H1 (cell line): ENCODE measurements at regions not wholly inside any gene's neighbourhood (a gene's known extent, or its start where the extent isn't known, plus 50 kb on each side); places are given as distances from the start of the nearest gene placed in this dataset.

Source experiments
- CTCF ChIA-PET: fragments of 300-600 bp; sonication (Branson Sonifier 250); formaldehyde crosslinking; loops from one replicate; lab custom pipeline; 2021; ENCODE audit not compliant: partially characterized antibody; lab: Charles Lee
- POLR2A ChIA-PET: fragments of 300-600 bp; sonication (Branson Sonifier 250); formaldehyde crosslinking; loops from one replicate; lab custom pipeline; 2021; ENCODE audit warnings: inconsistent platforms; ENCODE audit not compliant: partially characterized antibody; lab: Charles Lee
- DNase-seq, 2 experiments: peaks; one replicate each; pipeline versions ENCODE4 v3.0.0 to v3.0.0-alpha.2; 2010 to 2022; ENCODE audit warnings: low spot score in 2 of 2, low read depth in 1 of 2, mixed read lengths in 1 of 2
- FAIRE-seq: peaks from 2 replicates; lab custom pipeline; 2011; peaks lifted over from hg19 to GRCh38; lab: Jason Lieb, UNC
- H2AFZ ChIP-seq: 2 replicates; pipeline ENCODE4 v1.8.1; 2012; ENCODE audit warnings: low read length, inconsistent platforms
- H2AK5ac ChIP-seq: 2 replicates; pipeline ENCODE4 v1.6.1; 2013; ENCODE audit warnings: low read depth, low read length
- H2BK120ac ChIP-seq: replicated peaks from 2 replicates; pipeline ENCODE3; 2013; ENCODE audit warnings: low read depth, low read length, inconsistent platforms
- H2BK12ac ChIP-seq: 2 replicates; pipeline ENCODE4 v1.6.1; 2013; ENCODE audit warnings: low read depth, low read length
- H2BK15ac ChIP-seq: 2 replicates; pipeline ENCODE4 v1.6.1; 2013; ENCODE audit warnings: low read length
- H2BK20ac ChIP-seq: 2 replicates; pipeline ENCODE4 v1.6.1; 2013; ENCODE audit warnings: low read length
- H2BK5ac ChIP-seq: 2 replicates; pipeline ENCODE4 v1.6.1; 2013; ENCODE audit warnings: low read depth, low read length
- H3K14ac ChIP-seq: 2 replicates; pipeline ENCODE4 v1.6.1; 2013; ENCODE audit warnings: inconsistent platforms; ENCODE audit not compliant: insufficient read length
- H3K18ac ChIP-seq: 2 replicates; pipeline ENCODE4 v1.6.1; 2013; ENCODE audit warnings: low read length; ENCODE audit errors: extremely low read depth
- H3K23ac ChIP-seq: 2 replicates; pipeline ENCODE4 v1.6.1; 2013; ENCODE audit warnings: inconsistent platforms; ENCODE audit not compliant: insufficient read length
- H3K23me2 ChIP-seq: 2 replicates; pipeline ENCODE4 v1.6.1; 2013; ENCODE audit warnings: low read depth, low read length
- H3K27ac ChIP-seq: 2 replicates; pipeline ENCODE4 v1.6.1; 2011; ENCODE audit warnings: low read depth, low read length, inconsistent platforms
- H3K27me3 ChIP-seq, 4 experiments: replicated peaks in 1 of 4; 1 replicate in 1 of 4; 2 replicates in 3 of 4; pipeline versions ENCODE4 v1.6.1 to v1.8.1; 2011 to 2013; ENCODE audit warnings: low read length in 3 of 4, mild to moderate bottlenecking in 3 of 4, inconsistent platforms in 2 of 4, mixed read lengths in 2 of 4, moderate library complexity in 1 of 4; ENCODE audit not compliant: control insufficient read depth in 3 of 4, insufficient read depth in 3 of 4; ENCODE audit errors: extremely low read depth in 1 of 4
- H3K36me3 ChIP-seq, 4 experiments: 2 replicates each; pipeline versions ENCODE4 v1.6.1 to v1.8.1; 2011 to 2013; ENCODE audit warnings: mild to moderate bottlenecking in 4 of 4, low read length in 3 of 4, moderate library complexity in 2 of 4, control low read depth in 1 of 4, inconsistent platforms in 1 of 4; ENCODE audit not compliant: insufficient read depth in 4 of 4, control insufficient read depth in 2 of 4
- H3K4ac ChIP-seq: replicated peaks from 2 replicates; pipeline ENCODE3; 2013; ENCODE audit warnings: low read length, low read depth, mixed read lengths, inconsistent platforms; ENCODE audit not compliant: insufficient read length
- H3K4me1 ChIP-seq, 4 experiments: replicated peaks in 1 of 4; 1 replicate in 1 of 4; 2 replicates in 3 of 4; pipeline versions ENCODE4 v1.6.1 to v1.8.1; 2011 to 2013; ENCODE audit warnings: low read length in 3 of 4, inconsistent platforms in 2 of 4, mixed read lengths in 1 of 4; ENCODE audit not compliant: insufficient read depth in 4 of 4, control insufficient read depth in 3 of 4
- H3K4me2 ChIP-seq, 2 experiments: 2 replicates each; pipeline versions ENCODE4 v1.6.1 to v1.8.1; 2011 to 2013; ENCODE audit warnings: low read depth in 2 of 2, low read length in 2 of 2, control low read depth in 1 of 2, inconsistent platforms in 1 of 2, mild to moderate bottlenecking in 1 of 2; ENCODE audit not compliant: insufficient read depth in 1 of 2
- H3K4me3 ChIP-seq, 4 experiments: fragments of 200-600, 300-600 bp in 1 of 4; sonication (generic), shearing (Covaris generic), sonication (Bioruptor Twin) in 1 of 4; 2 replicates each; pipeline versions ENCODE4 v1.5.1 to v1.8.1; 2011 to 2016; ENCODE audit warnings: low read length in 4 of 4, low read depth in 3 of 4, control low read depth in 2 of 4, inconsistent platforms in 2 of 4, mild to moderate bottlenecking in 2 of 4, mixed read lengths in 1 of 4, moderate library complexity in 1 of 4; ENCODE audit not compliant: insufficient read depth in 2 of 4; ENCODE audit errors: extremely low read depth in 1 of 4
- H3K56ac ChIP-seq: replicated peaks from 2 replicates; pipeline ENCODE3; 2013; ENCODE audit warnings: low read depth, mild to moderate bottlenecking, mixed read lengths, low read length, inconsistent platforms; ENCODE audit not compliant: insufficient read length
- H3K79me1 ChIP-seq: 2 replicates; pipeline ENCODE4 v1.6.1; 2013; ENCODE audit warnings: low read depth, low read length, control low read depth
- H3K79me2 ChIP-seq, 2 experiments: 2 replicates each; pipeline versions ENCODE4 v1.6.1 to v1.8.1; 2012 to 2013; ENCODE audit warnings: low read length in 2 of 2, mild to moderate bottlenecking in 2 of 2, inconsistent platforms in 1 of 2; ENCODE audit not compliant: insufficient read depth in 2 of 2, control insufficient read depth in 1 of 2
- H3K9ac ChIP-seq, 4 experiments: replicated peaks in 1 of 4; 1 replicate in 1 of 4; 2 replicates in 3 of 4; pipeline versions ENCODE4 v1.6.1 to v1.8.1; 2011 to 2013; ENCODE audit warnings: low read depth in 3 of 4, low read length in 3 of 4, control low read depth in 2 of 4, mild to moderate bottlenecking in 2 of 4, moderate library complexity in 2 of 4, inconsistent platforms in 1 of 4; ENCODE audit errors: extremely low read depth in 1 of 4
- H3K9me3 ChIP-seq, 2 experiments: 2 replicates each; pipeline versions ENCODE4 v1.6.1 to v1.8.1; 2012 to 2013; ENCODE audit warnings: mild to moderate bottlenecking in 2 of 2, moderate library complexity in 2 of 2, control low read depth in 1 of 2, inconsistent platforms in 1 of 2, low read depth in 1 of 2, low read length in 1 of 2, mixed read lengths in 1 of 2; ENCODE audit not compliant: insufficient read depth in 2 of 2
- H4K20me1 ChIP-seq, 2 experiments: replicated peaks in 1 of 2; 2 replicates each; pipeline versions ENCODE3 to v1.8.1; 2011 to 2013; ENCODE audit warnings: inconsistent platforms in 2 of 2, low read length in 2 of 2, mild to moderate bottlenecking in 1 of 2; ENCODE audit not compliant: insufficient read depth in 2 of 2, control insufficient read depth in 1 of 2
- H4K5ac ChIP-seq: 2 replicates; pipeline ENCODE4 v1.6.1; 2013; ENCODE audit warnings: low read length, low read depth, mixed read lengths, inconsistent platforms; ENCODE audit not compliant: insufficient read length
- H4K8ac ChIP-seq: 2 replicates; pipeline ENCODE4 v1.8.0; 2013; ENCODE audit warnings: mild to moderate bottlenecking, moderate library complexity, low read length, inconsistent platforms; ENCODE audit not compliant: insufficient read depth; ENCODE audit errors: extremely low read depth
- H4K91ac ChIP-seq: replicated peaks from 2 replicates; pipeline ENCODE3; 2013; ENCODE audit warnings: low read length, mixed read lengths, inconsistent platforms; ENCODE audit not compliant: insufficient read length
- RXRA ChIP-seq: IDR thresholded peaks from 2 replicates; pipeline ENCODE4 v1.6.1; 2011; ENCODE audit warnings: low read depth, mild to moderate bottlenecking, low read length, moderate library complexity; ENCODE audit not compliant: insufficient read depth
- WGBS, 2 experiments: shearing (Covaris generic) in 1 of 2; methylation state at CpG; one replicate each; pipeline versions ENCODE4 v1.1.6 to v1.1.7; 2013 to 2015; ENCODE audit warnings: low lambda C conversion rate in 2 of 2, mixed read lengths in 2 of 2, inconsistent platforms in 1 of 2, low coverage in 1 of 2, missing lambda C conversion rate in 1 of 2; ENCODE audit not compliant: insufficient replicate concordance in 2 of 2, insufficient coverage in 1 of 2, insufficient read length in 1 of 2; ENCODE audit errors: extremely low coverage in 1 of 2, missing lambda C conversion rate in 1 of 2; 5-methylcytosine and 5-hydroxymethylcytosine counted together

DNA sequence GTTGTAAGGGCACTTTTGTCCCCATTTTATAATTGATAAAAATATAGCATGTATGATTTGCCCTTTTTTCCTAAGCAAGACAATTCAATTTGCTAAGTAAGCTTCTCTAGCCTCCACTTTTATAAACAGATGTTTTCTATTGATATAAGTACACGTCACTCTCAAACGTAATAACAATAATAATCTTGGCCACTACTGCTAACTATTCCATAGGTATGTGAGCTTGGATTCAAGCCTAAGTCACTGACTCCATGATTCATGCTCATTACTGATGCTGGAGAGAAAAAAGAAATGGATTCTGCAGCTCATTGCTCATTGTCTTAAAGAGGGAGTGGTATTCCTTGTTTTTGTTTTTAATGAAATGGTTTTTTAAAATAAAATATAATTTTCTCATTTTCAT, 661.0 kb downstream of the GALC start:
- no peak overlapping the region for H4K91ac ChIP-seq
- H3K56ac ChIP-seq = no peak overlapping the region
- no peak overlapping the region for H2BK15ac ChIP-seq
- 95% methylated on average over 2 of the region's 2 CpGs; no CpG with 5 or more reads in 1 of the 2 experiments for WGBS, 2 experiments
- FAIRE-seq = no peak
- H2BK20ac ChIP-seq = no peak overlapping the region
- H2AK5ac ChIP-seq = no peak overlapping the region
- H3K23ac ChIP-seq = no peak overlapping the region
- no peak overlapping the region for H3K9ac ChIP-seq
- no peak overlapping the region for H3K27ac ChIP-seq
- no peak overlapping the region for H3K14ac ChIP-seq
- no peak overlapping the region for H2BK5ac ChIP-seq
- TF ChIP-seq RXRA = no peak
- DNase-seq = no peak
- POLR2A ChIA-PET = no interaction called here
- H2BK12ac ChIP-seq = no peak overlapping the region
- no peaks in the 10 kb centered on the region for H3K79me2 ChIP-seq
- no peaks in the 10 kb centered on the region for H3K23me2 ChIP-seq
- H3K18ac ChIP-seq = no peak overlapping the region
- CTCF ChIA-PET = no interaction called here
- no peaks in the 10 kb centered on the region for H3K4me1 ChIP-seq
- no peaks in the 10 kb centered on the region for H3K27me3 ChIP-seq
- no peaks in the 10 kb centered on the region for H3K36me3 ChIP-seq
- peaks cover 3% of the 10 kb centered on the region in 2 experiments; a peak in 1 of 4 replicates for H3K9me3 ChIP-seq
- H3K4me3 ChIP-seq = no peak overlapping the region
- H3K4me2 ChIP-seq = no peak overlapping the region
- H3K4ac ChIP-seq = no peak overlapping the region
- H4K8ac ChIP-seq = no peak overlapping the region
- H3K79me1 ChIP-seq = no peaks in the 10 kb centered on the region
- H4K20me1 ChIP-seq = no peaks in the 10 kb centered on the region
- no peak overlapping the region for H4K5ac ChIP-seq
- H2AFZ ChIP-seq = no peak overlapping the region
- H2BK120ac ChIP-seq = no peak overlapping the region
